ENCODE measurements at regions not wholly inside any gene's neighbourhood (a gene's known extent, or its start where the extent isn't known, plus 50 kb on each side); places are given as distances from the start of the nearest gene placed in this dataset.

GRCh38 chr13:85074543-85075313, 724.5 kb downstream of the SLITRK6 start:
- no peak overlapping the region for H3K27ac ChIP-seq (ENCODE audit: control insufficient read depth, insufficient read depth)
- FAIRE-seq (no peak), ATAC-seq (no peak), DNase-seq (ENCODE audit: low read depth, low spot score) (no peak)
- H3K9ac ChIP-seq (ENCODE audit: control insufficient read depth, insufficient read depth, low read length): no peak overlapping the region
- no peak overlapping the region for H3K4me2 ChIP-seq (ENCODE audit: control insufficient read depth, insufficient read depth)
- no peak overlapping the region for H2AFZ ChIP-seq (ENCODE audit: control insufficient read depth, low read depth, low read length)
- SMC1A ChIA-PET (ENCODE audit: uncharacterized antibody, unreplicated experiment): no interaction called here
- in situ Hi-C loops (cut with MboI) (no loop called here), intact Hi-C loops (cut with micrococcal nuclease; ENCODE audit: unreplicated experiment) (no loop called here)
- POLR2A ChIA-PET: no interaction called here
- no peak overlapping the region for H3K4me3 ChIP-seq
- H3K9me3 ChIP-seq (replicated peaks; ENCODE audit: control insufficient read depth, insufficient read depth, low read length): no peaks in the 10 kb centered on the region
- 46% methylated on average over 5 of the region's 5 CpGs for WGBS (ENCODE audit: insufficient coverage, insufficient replicate concordance, low lambda C conversion rate, missing lambda C conversion rate)
- RAD21 ChIA-PET (ENCODE audit: unreplicated experiment): no interaction called here
- H3K79me2 ChIP-seq (ENCODE audit: control insufficient read depth, insufficient read depth, low read length): no peaks in the 10 kb centered on the region
- H3K36me3 ChIP-seq (ENCODE audit: control insufficient read depth in 2 of 2, insufficient read depth in 2 of 2, low read length in 1 of 2): no peaks in the 10 kb centered on the region
- no peaks in the 10 kb centered on the region for H3K27me3 ChIP-seq (replicated peaks in 1 of 2; ENCODE audit: control insufficient read depth in 2 of 2, insufficient read depth in 2 of 2, low read length in 1 of 2)
- no peaks in the 10 kb centered on the region for H4K20me1 ChIP-seq (ENCODE audit: control insufficient read depth, insufficient read depth)
- no peaks in the 10 kb centered on the region for H3K4me1 ChIP-seq (ENCODE audit: control insufficient read depth, insufficient read depth, low read length)
- BruUV-seq (replicated peaks): no TSS peak
- CTCF ChIA-PET: no interaction called here
- TF ChIP-seq CBFB (IDR thresholded peaks at IDR 0.05; ENCODE audit: low read depth) (no peak), RB1 (IDR thresholded peaks at IDR 0.05; ENCODE audit: borderline replicate concordance) (no peak), RUNX3 (IDR thresholded peaks at IDR 0.05; ENCODE audit: low read length) (no peak), ATF2 (IDR thresholded peaks at IDR 0.05; ENCODE audit: low read length) (no peak)

- RAD21 ChIA-PET (ENCODE audit: unreplicated experiment): no interaction called here
Observed at GRCh38 chr13:85068231-85068630, 731.0 kb downstream of the SLITRK6 start.

More at GRCh38 chr13:85068231-85068630, 731.0 kb downstream of the SLITRK6 start:
- no peak overlapping the region for H3K9ac ChIP-seq (ENCODE audit: control insufficient read depth, insufficient read depth, low read length)
- H3K4me1 ChIP-seq (ENCODE audit: control insufficient read depth, insufficient read depth, low read length): no peaks in the 10 kb centered on the region
- 32% methylated on average over 2 of the region's 3 CpGs for WGBS (ENCODE audit: insufficient coverage, insufficient replicate concordance, low lambda C conversion rate, missing lambda C conversion rate)
- POLR2A ChIA-PET: no interaction called here
- no peak overlapping the region for H3K4me3 ChIP-seq
- H3K4me2 ChIP-seq (ENCODE audit: control insufficient read depth, insufficient read depth): no peak overlapping the region
- intact Hi-C loops (cut with micrococcal nuclease; ENCODE audit: unreplicated experiment): no loop called here
- H3K36me3 ChIP-seq (ENCODE audit: control insufficient read depth in 2 of 2, insufficient read depth in 2 of 2, low read length in 1 of 2): no peaks in the 10 kb centered on the region
- DNase-seq (ENCODE audit: low read depth, low spot score) (no peak), FAIRE-seq (no peak), ATAC-seq (no peak)
- no peaks in the 10 kb centered on the region for H3K27me3 ChIP-seq (replicated peaks in 1 of 2; ENCODE audit: control insufficient read depth in 2 of 2, insufficient read depth in 2 of 2, low read length in 1 of 2)
- BruUV-seq (replicated peaks): no TSS peak
- H3K27ac ChIP-seq (ENCODE audit: control insufficient read depth, insufficient read depth): no peak overlapping the region
- H3K9me3 ChIP-seq (replicated peaks; ENCODE audit: control insufficient read depth, insufficient read depth, low read length): no peaks in the 10 kb centered on the region
- no peaks in the 10 kb centered on the region for H4K20me1 ChIP-seq (ENCODE audit: control insufficient read depth, insufficient read depth)
- in situ Hi-C loops (cut with MboI): no loop called here
- SMC1A ChIA-PET (ENCODE audit: uncharacterized antibody, unreplicated experiment): no interaction called here
- no peak for TF ChIP-seq HDAC2 (IDR thresholded peaks at IDR 0.05)
- TF ChIP-seq GABPA (IDR thresholded peaks at IDR 0.05; ENCODE audit: low read depth): no peak
- TF ChIP-seq SKIL (IDR thresholded peaks at IDR 0.05; ENCODE audit: low read depth, poor library complexity, severe bottlenecking): no peak
- no peak for TF ChIP-seq E4F1 (IDR thresholded peaks at IDR 0.05; ENCODE audit: borderline replicate concordance, partially characterized antibody)
- TF ChIP-seq ZNF384 (IDR thresholded peaks at IDR 0.05; ENCODE audit: borderline replicate concordance, low read depth, low read length): no peak
- no peak for TF ChIP-seq CREB1 (IDR thresholded peaks at IDR 0.05; ENCODE audit: low read depth)
- no peak for TF ChIP-seq SUPT20H (IDR thresholded peaks at IDR 0.05; ENCODE audit: borderline replicate concordance, control insufficient read depth, low read depth, low read length)
- H3K79me2 ChIP-seq (ENCODE audit: control insufficient read depth, insufficient read depth, low read length): no peaks in the 10 kb centered on the region
- no peak overlapping the region for H2AFZ ChIP-seq (ENCODE audit: control insufficient read depth, low read depth, low read length)
- CTCF ChIA-PET: no interaction called here
